Stomach (tissue), 4 donors: ENCODE measurements at regions not wholly inside any gene's neighbourhood (a gene's known extent, or its start where the extent isn't known, plus 50 kb on each side); places are given as distances from the start of the nearest gene placed in this dataset.
"Not testable (repeated sequence)": the region's sequence is repeated elsewhere in the genome, so short reads cannot be mapped to it uniquely, and the experiment has no call there.

ENCODE experiments used
- EP300 ChIP-seq: sonication (generic); formaldehyde crosslinking; IDR thresholded peaks from one replicate; pipeline ENCODE4 v1.6.1; 2017; ENCODE audit warnings: antibody characterized with exemption
- POLR2A ChIP-seq, 4 donors: fragments of 450-650 bp; IDR thresholded peaks; one replicate each; pipeline ENCODE4 v1.6.1; 2016; ENCODE audit warnings: antibody characterized with exemption in 4 of 4, control low read depth in 2 of 4, mild to moderate bottlenecking in 1 of 4, moderate library complexity in 1 of 4
- POLR2AphosphoS5 ChIP-seq, 3 donors: sonication (generic); formaldehyde crosslinking; IDR thresholded peaks; one replicate each; pipeline ENCODE4 v1.6.1; 2016; ENCODE audit warnings: antibody characterized with exemption in 3 of 3

DNA sequence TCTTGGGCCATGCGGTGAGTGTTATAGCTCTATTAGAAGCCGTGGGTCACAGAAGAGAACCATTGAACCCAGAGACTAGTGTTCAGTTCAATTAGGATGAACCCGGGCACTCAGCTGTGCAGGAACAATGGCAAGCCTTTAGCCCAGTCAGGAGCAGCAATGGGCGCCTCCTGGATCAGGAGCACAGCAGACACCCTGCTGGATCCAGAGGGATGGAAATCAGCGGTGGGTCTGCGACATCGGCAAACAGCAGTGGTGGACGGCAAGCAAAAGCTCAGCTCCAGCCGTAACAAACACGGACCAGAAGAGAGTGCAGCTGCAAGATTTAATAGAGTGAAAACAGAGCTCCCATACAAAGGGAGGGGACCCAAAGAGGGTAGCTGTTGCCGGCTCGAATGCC is 228.3 kb upstream of the SPOPL start:
- TF ChIP-seq POLR2A (IDR thresholded peaks at IDR 0.05); POLR2AphosphoS5 (IDR thresholded peaks at IDR 0.05); EP300: not testable (repeated sequence)
